ENCODE measurements at regions not wholly inside any gene's neighbourhood (a gene's known extent, or its start where the extent isn't known, plus 50 kb on each side); places are given as distances from the start of the nearest gene placed in this dataset.
"Not testable (repeated sequence)": the region's sequence is repeated elsewhere in the genome, so short reads cannot be mapped to it uniquely, and the experiment has no call there.

GRCh38 chr4:81785338-81785737 lies 313.6 kb upstream of the RASGEF1B start:
- no peaks in the 10 kb centered on the region for H3K36me3 ChIP-seq (ENCODE audit: control insufficient read depth, low read length)
- H3K4me3 ChIP-seq (ENCODE audit: low read length): no peak overlapping the region
- no peak overlapping the region for H3K27ac ChIP-seq (ENCODE audit: low read depth, low read length)
- no peak for TF ChIP-seq CTCF (IDR thresholded peaks at IDR 0.05; ENCODE audit: low read depth, low read length, poor library complexity, severe bottlenecking)
- TF ChIP-seq EZH2phosphoT487 (IDR thresholded peaks at IDR 0.05; ENCODE audit: borderline replicate concordance, low read length): no peak
- H4K20me1 ChIP-seq (ENCODE audit: control insufficient read depth, insufficient read depth, low read depth, low read length): no peaks in the 10 kb centered on the region
- no peaks in the 10 kb centered on the region for H3F3A ChIP-seq (ENCODE audit: control insufficient read depth, insufficient read depth)
- H3K9me3 ChIP-seq (ENCODE audit: control insufficient read depth, insufficient read depth, low read length): no peaks in the 10 kb centered on the region
- no peaks in the 10 kb centered on the region for H3K4me1 ChIP-seq (ENCODE audit: control insufficient read depth, low read length)
- no peak overlapping the region for H3K4me2 ChIP-seq (ENCODE audit: low read length)
- no peaks in the 10 kb centered on the region for H3K9me2 ChIP-seq (replicated peaks; ENCODE audit: control insufficient read depth, low read length)
- no peaks in the 10 kb centered on the region for H3K79me2 ChIP-seq (ENCODE audit: control insufficient read depth, low read length)
- H3K27me3 ChIP-seq (ENCODE audit: control insufficient read depth, low read length): no peaks in the 10 kb centered on the region

- no peak overlapping the region for H3K4me2 ChIP-seq (ENCODE audit: low read length)
- no peaks in the 10 kb centered on the region for H4K20me1 ChIP-seq (ENCODE audit: control insufficient read depth, insufficient read depth, low read depth, low read length)
- no peaks in the 10 kb centered on the region for H3K36me3 ChIP-seq (ENCODE audit: control insufficient read depth, low read length)
- no peak overlapping the region for H3K27ac ChIP-seq (ENCODE audit: low read depth, low read length)
- TF ChIP-seq CTCF (IDR thresholded peaks at IDR 0.05; ENCODE audit: low read depth, low read length, poor library complexity, severe bottlenecking): no peak
- TF ChIP-seq EZH2phosphoT487 (IDR thresholded peaks at IDR 0.05; ENCODE audit: borderline replicate concordance, low read length): no peak
- no peaks in the 10 kb centered on the region for H3K27me3 ChIP-seq (ENCODE audit: control insufficient read depth, low read length)
- H3K4me1 ChIP-seq (ENCODE audit: control insufficient read depth, low read length): no peaks in the 10 kb centered on the region
- no peak overlapping the region for H3K4me3 ChIP-seq (ENCODE audit: low read length)
- H3K9me3 ChIP-seq (ENCODE audit: control insufficient read depth, insufficient read depth, low read length): no peaks in the 10 kb centered on the region
- H3K79me2 ChIP-seq (ENCODE audit: control insufficient read depth, low read length): no peaks in the 10 kb centered on the region
- H3K9me2 ChIP-seq (replicated peaks; ENCODE audit: control insufficient read depth, low read length): no peaks in the 10 kb centered on the region
- H3F3A ChIP-seq (ENCODE audit: control insufficient read depth, insufficient read depth): no peaks in the 10 kb centered on the region
Observed at GRCh38 chr4:81783558-81783957, 311.9 kb upstream of the RASGEF1B start.

GRCh38 chr4:81781799-81782198 lies 310.1 kb upstream of the RASGEF1B start:
- Histone ChIP-seq H3K27me3 (ENCODE audit: control insufficient read depth, low read length) (no peaks in the 10 kb centered on the region), H3F3A (ENCODE audit: control insufficient read depth, insufficient read depth) (no peaks in the 10 kb centered on the region), H3K4me3 (ENCODE audit: low read length) (no peak overlapping the region), H3K36me3 (ENCODE audit: control insufficient read depth, low read length) (no peaks in the 10 kb centered on the region), H3K4me1 (ENCODE audit: control insufficient read depth, low read length) (no peaks in the 10 kb centered on the region), H3K79me2 (ENCODE audit: control insufficient read depth, low read length) (no peaks in the 10 kb centered on the region), H3K27ac (ENCODE audit: low read depth, low read length) (no peak overlapping the region), H3K9me3 (ENCODE audit: control insufficient read depth, insufficient read depth, low read length) (no peaks in the 10 kb centered on the region), H4K20me1 (ENCODE audit: control insufficient read depth, insufficient read depth, low read depth, low read length) (no peaks in the 10 kb centered on the region), H3K9me2 (replicated peaks; ENCODE audit: control insufficient read depth, low read length) (no peaks in the 10 kb centered on the region), H3K4me2 (ENCODE audit: low read length) (no peak overlapping the region)
- TF ChIP-seq EZH2phosphoT487 (IDR thresholded peaks at IDR 0.05; ENCODE audit: borderline replicate concordance, low read length) (no peak), CTCF (IDR thresholded peaks at IDR 0.05; ENCODE audit: low read depth, low read length, poor library complexity, severe bottlenecking) (no peak)

- H3F3A ChIP-seq (ENCODE audit: control insufficient read depth, insufficient read depth); H3K9me2 ChIP-seq (replicated peaks; ENCODE audit: control insufficient read depth, low read length); H3K9me3 ChIP-seq (ENCODE audit: control insufficient read depth, insufficient read depth, low read length); H3K36me3 ChIP-seq (ENCODE audit: control insufficient read depth, low read length); H3K27me3 ChIP-seq (ENCODE audit: control insufficient read depth, low read length); H3K4me2 ChIP-seq (ENCODE audit: low read length); H3K4me1 ChIP-seq (ENCODE audit: control insufficient read depth, low read length); H4K20me1 ChIP-seq (ENCODE audit: control insufficient read depth, insufficient read depth, low read depth, low read length); H3K79me2 ChIP-seq (ENCODE audit: control insufficient read depth, low read length); H3K4me3 ChIP-seq (ENCODE audit: low read length); H3K27ac ChIP-seq (ENCODE audit: low read depth, low read length): not testable (repeated sequence)
Observed at GRCh38 chr4:81777718-81778117, 306.0 kb upstream of the RASGEF1B start.

All from DOHH2 (cell line).